Smooth muscle cell (in vitro differentiated cells): ENCODE measurements at regions not wholly inside any gene's neighbourhood (a gene's known extent, or its start where the extent isn't known, plus 50 kb on each side); places are given as distances from the start of the nearest gene placed in this dataset.
A peak's percentile ranks its signal among the peaks of the same experiment; 100 is the strongest.

Experiments used
- DNase-seq: peaks from one replicate; lab custom pipeline; 2025; ENCODE audit not compliant: unreplicated experiment; lab: John Stamatoyannopoulos, UW
- H2AFZ ChIP-seq: fragments of 200-600 bp; sonication (generic); 2 replicates; pipeline ENCODE4 v1.6.0; 2016; ENCODE audit warnings: antibody characterized with exemption, low read depth, mild to moderate bottlenecking
- H3F3A ChIP-seq: fragments of 200-600 bp; sonication (generic); 2 replicates; pipeline ENCODE4 v1.6.0; 2017; ENCODE audit warnings: antibody characterized with exemption, low read depth
- H3K27ac ChIP-seq: fragments of 200-600 bp; sonication (generic); 2 replicates; pipeline ENCODE4 v1.5.1; 2016; ENCODE audit warnings: low read depth, mild to moderate bottlenecking
- H3K27me3 ChIP-seq: fragments of 200-600 bp; sonication (generic); 2 replicates; pipeline ENCODE4 v1.6.1; 2016; ENCODE audit warnings: low read depth, mild to moderate bottlenecking
- H3K36me3 ChIP-seq: fragments of 200-600 bp; sonication (generic); 2 replicates; pipeline ENCODE4 v1.5.1; 2016; ENCODE audit warnings: low read depth
- H3K4me1 ChIP-seq: fragments of 200-600 bp; sonication (generic); 2 replicates; pipeline ENCODE4 v1.5.1; 2016; ENCODE audit warnings: low read depth
- H3K4me2 ChIP-seq: fragments of 200-600 bp; sonication (generic); 2 replicates; pipeline ENCODE4 v1.6.0; 2016; ENCODE audit warnings: mild to moderate bottlenecking
- H3K4me3 ChIP-seq: fragments of 200-600 bp; sonication (generic); 2 replicates; pipeline ENCODE4 v1.5.1; 2016; ENCODE audit warnings: mild to moderate bottlenecking
- H3K79me2 ChIP-seq: fragments of 200-600 bp; sonication (generic); 2 replicates; pipeline ENCODE4 v1.6.0; 2016; ENCODE audit warnings: low read depth, mild to moderate bottlenecking
- H3K9ac ChIP-seq: fragments of 200-600 bp; sonication (generic); 2 replicates; pipeline ENCODE4 v1.6.0; 2016; ENCODE audit warnings: low read depth
- H3K9me3 ChIP-seq: fragments of 200-600 bp; sonication (generic); replicated peaks from 2 replicates; pipeline ENCODE4 v1.5.1; 2016; ENCODE audit warnings: low read depth
- H4K20me1 ChIP-seq: fragments of 200-600 bp; sonication (generic); 2 replicates; pipeline ENCODE4 v1.6.0; 2016; ENCODE audit warnings: low read depth
- WGBS: methylation state at CpG from one replicate; pipeline ENCODE4 v1.1.7; 2016; ENCODE audit warnings: low lambda C conversion rate; 5-methylcytosine and 5-hydroxymethylcytosine counted together
- TF ChIP-seq, protein P1 (sequence below): fragments of 200-600 bp; sonication (generic); IDR thresholded peaks from 2 replicates; pipeline ENCODE4 v1.5.1; 2017; ENCODE audit warnings: borderline replicate concordance, mild to moderate bottlenecking, antibody characterized with exemption; ENCODE audit not compliant: insufficient read depth, poor library complexity, severe bottlenecking

DNA sequence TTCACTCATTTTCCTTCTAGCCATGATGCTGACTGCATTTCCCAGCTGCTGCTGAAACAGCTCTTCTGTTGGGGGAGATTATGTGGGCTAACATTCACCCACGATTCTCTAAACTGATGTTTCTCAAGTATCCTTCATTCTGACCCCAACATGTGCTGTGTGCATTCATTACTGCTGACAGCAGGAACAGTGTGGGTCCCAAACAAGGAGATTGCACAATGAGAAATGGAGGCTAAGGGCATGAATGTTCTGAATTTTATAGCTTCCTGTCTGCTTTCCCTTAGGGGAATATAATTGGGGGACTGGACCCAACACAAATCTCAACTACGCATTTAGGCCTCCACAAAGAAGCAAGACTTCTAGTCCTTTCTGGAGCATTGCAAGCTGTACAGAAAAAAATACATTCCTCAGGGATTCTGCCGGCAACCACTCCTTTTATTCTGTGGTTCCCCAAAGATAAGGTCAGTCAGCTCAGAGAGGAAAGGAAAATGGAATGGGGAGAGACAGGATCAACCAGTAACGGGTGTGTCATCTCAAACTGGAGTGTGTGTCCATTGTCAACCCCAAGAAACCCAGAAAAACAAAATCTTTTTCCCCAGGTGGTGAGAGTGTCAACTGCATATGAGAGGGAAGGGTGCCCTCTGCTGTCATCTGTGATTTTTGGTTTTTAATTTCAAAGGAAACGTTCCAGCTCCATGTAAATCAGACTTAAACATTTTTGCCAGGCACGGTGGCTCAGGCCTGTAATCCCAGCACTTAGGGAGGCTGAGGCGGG lies 81.5 kb upstream of the EGFL6 start:
- WGBS, result 3% methylated on average over 7 of the region's 7 CpGs

DNA sequence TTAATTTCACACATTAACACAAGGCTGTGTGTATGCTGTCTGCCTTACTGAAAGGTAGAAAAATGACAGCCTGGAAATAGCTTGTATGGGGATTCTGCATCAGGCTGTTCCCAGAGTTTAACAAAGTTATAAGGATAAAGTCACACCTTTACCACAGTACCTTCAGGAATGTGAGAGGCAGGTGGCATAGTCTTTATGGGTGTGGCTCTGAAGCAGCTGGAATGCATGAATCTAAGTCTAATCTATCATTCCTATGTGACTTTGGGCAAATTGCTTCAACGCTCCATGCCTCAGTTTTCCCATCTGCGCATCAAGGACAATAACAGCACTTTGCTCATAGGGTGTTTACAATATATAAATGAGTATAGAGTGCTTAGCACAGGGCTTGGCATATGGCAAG lies 84.2 kb upstream of the EGFL6 start:
- TF ChIP-seq, protein P1, sequence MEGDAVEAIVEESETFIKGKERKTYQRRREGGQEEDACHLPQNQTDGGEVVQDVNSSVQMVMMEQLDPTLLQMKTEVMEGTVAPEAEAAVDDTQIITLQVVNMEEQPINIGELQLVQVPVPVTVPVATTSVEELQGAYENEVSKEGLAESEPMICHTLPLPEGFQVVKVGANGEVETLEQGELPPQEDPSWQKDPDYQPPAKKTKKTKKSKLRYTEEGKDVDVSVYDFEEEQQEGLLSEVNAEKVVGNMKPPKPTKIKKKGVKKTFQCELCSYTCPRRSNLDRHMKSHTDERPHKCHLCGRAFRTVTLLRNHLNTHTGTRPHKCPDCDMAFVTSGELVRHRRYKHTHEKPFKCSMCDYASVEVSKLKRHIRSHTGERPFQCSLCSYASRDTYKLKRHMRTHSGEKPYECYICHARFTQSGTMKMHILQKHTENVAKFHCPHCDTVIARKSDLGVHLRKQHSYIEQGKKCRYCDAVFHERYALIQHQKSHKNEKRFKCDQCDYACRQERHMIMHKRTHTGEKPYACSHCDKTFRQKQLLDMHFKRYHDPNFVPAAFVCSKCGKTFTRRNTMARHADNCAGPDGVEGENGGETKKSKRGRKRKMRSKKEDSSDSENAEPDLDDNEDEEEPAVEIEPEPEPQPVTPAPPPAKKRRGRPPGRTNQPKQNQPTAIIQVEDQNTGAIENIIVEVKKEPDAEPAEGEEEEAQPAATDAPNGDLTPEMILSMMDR, result no peak

More for the DNA sequence above, 81.5 kb upstream of the EGFL6 start:
- no peak overlapping the region for H2AFZ ChIP-seq
- H3K27ac ChIP-seq, result peak overlapping the region; percentile 95
- TF ChIP-seq, protein P1, result peak; percentile 79
- peak overlapping the region; percentile 46 for H3K4me2 ChIP-seq
- H4K20me1 ChIP-seq, result no peaks in the 10 kb centered on the region
- peak overlapping the region; percentile 77 for H3K9ac ChIP-seq
- H3K27me3 ChIP-seq, result no peaks in the 10 kb centered on the region
- H3K4me1 ChIP-seq, result peaks cover 14% of the 10 kb centered on the region
- peaks cover 7% of the 10 kb centered on the region for H3F3A ChIP-seq
- DNase-seq, result peak; percentile 17
- no peaks in the 10 kb centered on the region for H3K9me3 ChIP-seq
- H3K36me3 ChIP-seq, result no peaks in the 10 kb centered on the region
- H3K4me3 ChIP-seq, result no peak overlapping the region
- no peaks in the 10 kb centered on the region for H3K79me2 ChIP-seq

DNA sequence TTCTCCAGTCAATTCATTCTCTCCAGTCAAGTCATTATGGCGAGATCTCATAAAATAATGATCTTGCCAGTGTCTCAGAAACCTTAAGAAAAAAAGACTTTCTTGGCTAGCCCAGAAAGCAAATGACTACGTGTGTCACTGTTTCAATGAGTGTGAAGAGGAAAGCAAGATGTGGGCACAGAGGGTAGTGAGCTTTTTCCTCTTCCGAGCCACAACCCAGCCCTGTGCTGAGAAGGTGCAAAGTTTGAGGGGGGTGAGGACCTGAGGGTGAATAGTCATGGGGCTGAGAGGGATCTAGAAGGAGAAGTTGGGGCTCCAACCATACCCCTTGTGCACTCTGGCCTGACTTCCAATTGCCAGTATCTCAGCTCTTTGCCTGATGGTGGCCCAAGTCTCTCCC lies 85.6 kb upstream of the EGFL6 start:
- over 99% methylated on average over 3 of the region's 3 CpGs for WGBS
- no peaks in the 10 kb centered on the region for H4K20me1 ChIP-seq
- H2AFZ ChIP-seq, result no peak overlapping the region
- no peak overlapping the region for H3K9ac ChIP-seq
- H3K4me1 ChIP-seq, result peaks cover 14% of the 10 kb centered on the region
- H3K4me3 ChIP-seq, result no peak overlapping the region
- no peak overlapping the region for H3K27ac ChIP-seq
- no peaks in the 10 kb centered on the region for H3K79me2 ChIP-seq
- H3K9me3 ChIP-seq, result no peaks in the 10 kb centered on the region
- DNase-seq, result no peak
- H3K27me3 ChIP-seq, result no peaks in the 10 kb centered on the region
- no peak overlapping the region for H3K4me2 ChIP-seq
- TF ChIP-seq, protein P1, result no peak
- H3K36me3 ChIP-seq, result no peaks in the 10 kb centered on the region
- peaks cover 7% of the 10 kb centered on the region for H3F3A ChIP-seq

More for the DNA sequence above, 84.2 kb upstream of the EGFL6 start:
- no peaks in the 10 kb centered on the region for H3K9me3 ChIP-seq
- H3K4me3 ChIP-seq, result no peak overlapping the region
- no peak overlapping the region for H3K27ac ChIP-seq
- peaks cover 7% of the 10 kb centered on the region for H3F3A ChIP-seq
- no peaks in the 10 kb centered on the region for H3K27me3 ChIP-seq
- H3K4me2 ChIP-seq, result no peak overlapping the region
- H3K36me3 ChIP-seq, result no peaks in the 10 kb centered on the region
- no peak overlapping the region for H3K9ac ChIP-seq
- H3K4me1 ChIP-seq, result peaks cover 14% of the 10 kb centered on the region
- no peak for DNase-seq
- no peaks in the 10 kb centered on the region for H4K20me1 ChIP-seq
- no peak overlapping the region for H2AFZ ChIP-seq
- 91% methylated on average over 2 of the region's 2 CpGs for WGBS
- H3K79me2 ChIP-seq, result no peaks in the 10 kb centered on the region
